H9 (cell line): ENCODE measurements at regions not wholly inside any gene's neighbourhood (a gene's known extent, or its start where the extent isn't known, plus 50 kb on each side); places are given as distances from the start of the nearest gene placed in this dataset.

Experiments
- DNase-seq: peaks from one replicate; pipeline ENCODE4 v3.0.0-alpha.2; 2017
- H2AFZ ChIP-seq: one replicate; pipeline ENCODE4 v1.6.1; 2013; ENCODE audit warnings: mild to moderate bottlenecking, low read length, control low read depth, moderate library complexity
- H2AK5ac ChIP-seq: 2 replicates; pipeline ENCODE4 v1.6.1; 2013; ENCODE audit warnings: low read length, control low read depth, mixed read lengths; ENCODE audit not compliant: insufficient read length
- H2BK120ac ChIP-seq: one replicate; pipeline ENCODE4 v1.6.1; 2013; ENCODE audit warnings: low read depth, mild to moderate bottlenecking, low read length, control low read depth, inconsistent platforms; ENCODE audit not compliant: poor library complexity, severe bottlenecking
- H2BK12ac ChIP-seq: 2 replicates; pipeline ENCODE4 v1.6.1; 2013; ENCODE audit warnings: low read length, control low read depth, mixed read lengths, low read depth; ENCODE audit not compliant: insufficient read length
- H2BK15ac ChIP-seq: 2 replicates; pipeline ENCODE4 v1.6.1; 2013; ENCODE audit warnings: low read depth, low read length, control low read depth
- H2BK20ac ChIP-seq: one replicate; pipeline ENCODE4 v1.6.1; 2013; ENCODE audit warnings: low read depth, mild to moderate bottlenecking, low read length, control low read depth, inconsistent platforms; ENCODE audit not compliant: poor library complexity, severe bottlenecking
- H2BK5ac ChIP-seq: 2 replicates; pipeline ENCODE4 v1.6.1; 2013; ENCODE audit warnings: low read length, control low read depth, mixed read lengths; ENCODE audit not compliant: insufficient read length
- H3K14ac ChIP-seq: 2 replicates; pipeline ENCODE4 v1.6.1; 2013; ENCODE audit warnings: low read length, control low read depth; ENCODE audit not compliant: insufficient read depth
- H3K18ac ChIP-seq: 2 replicates; pipeline ENCODE4 v1.6.1; 2013; ENCODE audit warnings: low read depth, mild to moderate bottlenecking, mixed read lengths, low read length, control low read depth; ENCODE audit not compliant: insufficient read length
- H3K23ac ChIP-seq: 2 replicates; pipeline ENCODE4 v1.6.1; 2013; ENCODE audit warnings: low read length, control low read depth, mixed read lengths, low read depth; ENCODE audit not compliant: insufficient read length
- H3K23me2 ChIP-seq: 2 replicates; pipeline ENCODE4 v1.6.1; 2013; ENCODE audit warnings: low read depth, mild to moderate bottlenecking, mixed read lengths, low read length, control low read depth; ENCODE audit not compliant: insufficient read length, poor library complexity, severe bottlenecking
- H3K27ac ChIP-seq: 2 replicates; pipeline ENCODE4 v1.5.1; 2013; ENCODE audit warnings: low read length, control low read depth, mixed read lengths, low read depth; ENCODE audit not compliant: insufficient read length
- H3K27me3 ChIP-seq: 2 replicates; pipeline ENCODE4 v1.6.1; 2013; ENCODE audit warnings: low read length, control low read depth, inconsistent platforms; ENCODE audit not compliant: insufficient read depth
- H3K4ac ChIP-seq: 2 replicates; pipeline ENCODE4 v1.6.1; 2013; ENCODE audit warnings: low read depth, mild to moderate bottlenecking, control low read depth, inconsistent platforms, low read length, moderate library complexity
- H3K4me1 ChIP-seq: 2 replicates; pipeline ENCODE4 v1.6.1; 2013; ENCODE audit warnings: low read length, control low read depth, inconsistent platforms; ENCODE audit not compliant: insufficient read depth
- H3K4me2 ChIP-seq: 2 replicates; pipeline ENCODE4 v1.6.1; 2013; ENCODE audit warnings: low read length, control low read depth, mixed read lengths; ENCODE audit not compliant: insufficient read length, insufficient read depth
- H3K56ac ChIP-seq: 2 replicates; pipeline ENCODE4 v1.6.1; 2013; ENCODE audit warnings: low read depth, mild to moderate bottlenecking, mixed read lengths, low read length, control low read depth; ENCODE audit not compliant: insufficient read length
- H3K79me1 ChIP-seq: 2 replicates; pipeline ENCODE4 v1.6.1; 2013; ENCODE audit warnings: low read depth, mild to moderate bottlenecking, moderate library complexity, low read length, control low read depth, inconsistent platforms; ENCODE audit not compliant: insufficient read depth, poor library complexity, severe bottlenecking
- H3K79me2 ChIP-seq: 2 replicates; pipeline ENCODE4 v1.6.1; 2013; ENCODE audit warnings: low read length, control low read depth, inconsistent platforms; ENCODE audit not compliant: insufficient read depth
- H3K9ac ChIP-seq: 2 replicates; pipeline ENCODE4 v1.6.1; 2013; ENCODE audit warnings: low read length, control low read depth, mixed read lengths; ENCODE audit not compliant: insufficient read length; ENCODE audit errors: extremely low read depth
- H3K9me3 ChIP-seq: one replicate; pipeline ENCODE4 v1.6.1; 2013; ENCODE audit warnings: low read depth, low read length, inconsistent platforms; ENCODE audit not compliant: control insufficient read depth
- H3T11ph ChIP-seq: one replicate; pipeline ENCODE4 v1.6.1; 2013; ENCODE audit warnings: mild to moderate bottlenecking, low read length, control low read depth, inconsistent platforms
- H4K20me1 ChIP-seq: one replicate; pipeline ENCODE4 v1.6.1; 2013; ENCODE audit not compliant: control insufficient read depth, insufficient read length, insufficient read depth
- H4K5ac ChIP-seq: 2 replicates; pipeline ENCODE4 v1.6.1; 2013; ENCODE audit warnings: low read depth, mild to moderate bottlenecking, mixed read lengths, low read length, control low read depth; ENCODE audit not compliant: insufficient read length
- H4K8ac ChIP-seq: replicated peaks from 2 replicates; pipeline ENCODE4 v1.6.1; 2013; ENCODE audit warnings: low read length, control low read depth, mixed read lengths, low read depth; ENCODE audit not compliant: insufficient read length
- H4K91ac ChIP-seq: 2 replicates; pipeline ENCODE4 v1.6.1; 2013; ENCODE audit warnings: low read depth, mild to moderate bottlenecking, moderate library complexity, mixed read lengths, low read length, control low read depth; ENCODE audit not compliant: insufficient read length
- H3K27ac Mint-ChIP-seq, 3 experiments: 2 replicates in 2 of 3; 3 replicates in 1 of 3; pipeline ENCODE4 v1.8.0; 2020 to 2021; ENCODE audit warnings: mixed read lengths in 3 of 3, mild to moderate bottlenecking in 1 of 3, moderate library complexity in 1 of 3
- H3K27me3 Mint-ChIP-seq: 2 replicates; pipeline ENCODE4 v1.8.0; 2021; ENCODE audit warnings: low read depth, mild to moderate bottlenecking, moderate library complexity, mixed read lengths
- H3K36me3 Mint-ChIP-seq, 3 experiments: 2 replicates in 2 of 3; 3 replicates in 1 of 3; pipeline ENCODE4 v1.8.0; 2020 to 2021; ENCODE audit warnings: low read depth in 3 of 3, mixed read lengths in 3 of 3; ENCODE audit not compliant: insufficient read depth in 1 of 3
- H3K4me1 Mint-ChIP-seq, 2 experiments: 2 replicates each; pipeline ENCODE4 v1.8.0; 2020; ENCODE audit warnings: mixed read lengths in 2 of 2
- H3K4me3 Mint-ChIP-seq, 2 experiments: 2 replicates in 1 of 2; 3 replicates in 1 of 2; pipeline ENCODE4 v1.8.0; 2020 to 2021; ENCODE audit warnings: mild to moderate bottlenecking in 2 of 2, mixed read lengths in 2 of 2, moderate library complexity in 1 of 2
- H3K9me3 Mint-ChIP-seq, 2 experiments: 2 replicates in 1 of 2; 3 replicates in 1 of 2; pipeline ENCODE4 v1.8.0; 2020; ENCODE audit warnings: mild to moderate bottlenecking in 2 of 2, mixed read lengths in 2 of 2, moderate library complexity in 1 of 2
- CTCF ChIP-seq: fragments of 200-600 bp; sonication (generic); conservative IDR thresholded peaks from 3 replicates; pipeline ENCODE4 v1.8.0; 2021; ENCODE audit warnings: antibody characterized with exemption, mild to moderate bottlenecking
- WGBS: extraction: QIAGEN DNeasy Blood & Tissue Kit; methylation state at CpG from one replicate; pipeline ENCODE4 v1.1.7; 2013; ENCODE audit warnings: missing lambda C conversion rate, low lambda C conversion rate, mixed read lengths; ENCODE audit not compliant: insufficient read length; ENCODE audit errors: extremely low coverage; 5-methylcytosine and 5-hydroxymethylcytosine counted together

DNA sequence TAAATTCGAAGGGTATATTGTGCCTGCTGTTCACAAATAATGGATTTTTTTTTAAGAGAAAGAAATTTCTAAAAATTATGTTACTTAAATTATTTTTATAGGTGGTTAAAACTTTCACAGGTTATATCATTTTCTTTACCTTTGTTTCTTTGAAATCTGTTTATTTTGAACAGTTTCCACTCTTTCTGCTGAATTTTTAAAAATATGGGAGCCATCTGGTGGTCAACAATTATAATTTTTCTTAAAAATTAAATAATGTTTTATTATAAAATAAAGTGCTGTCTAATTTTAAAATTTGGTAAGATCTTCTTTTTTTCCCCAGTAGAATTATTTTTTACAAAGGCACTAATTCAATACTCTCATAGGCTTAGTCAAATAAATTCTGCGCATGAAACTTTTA is 263.9 kb downstream of the ETV1 start:
- no peak overlapping the region for H3K4me3 Mint-ChIP-seq
- Histone ChIP-seq H3K18ac (no peak overlapping the region), H4K5ac (no peak overlapping the region), H3T11ph (no peak overlapping the region), H3K79me2 (no peaks in the 10 kb centered on the region; the same call in 1 of the 2 replicates), H3K14ac (no peak overlapping the region), H3K9ac (no peak overlapping the region), H3K23ac (no peak overlapping the region), H4K20me1 (no peaks in the 10 kb centered on the region), H3K4me1 (no peaks in the 10 kb centered on the region), H3K9me3 (no peaks in the 10 kb centered on the region), H3K23me2 (no peaks in the 10 kb centered on the region), H2AK5ac (no peak overlapping the region), H2AFZ (no peak overlapping the region), H3K79me1 (peaks cover 2% of the 10 kb centered on the region), H2BK120ac (no peak overlapping the region), H3K4me2 (no peak overlapping the region), H3K27ac (no peak overlapping the region), H2BK12ac (no peak overlapping the region), H3K4ac (no peak overlapping the region), H2BK20ac (no peak overlapping the region), H2BK15ac (no peak overlapping the region), H4K8ac (no peak overlapping the region), H2BK5ac (no peak overlapping the region), H4K91ac (no peak overlapping the region), H3K56ac (no peak overlapping the region), H3K27me3 (no peaks in the 10 kb centered on the region)
- H3K36me3 Mint-ChIP-seq, result peaks cover 6 to 14% (median 8%) of the 10 kb centered on the region in 3 experiments; a peak in 6 of 7 replicates
- peaks cover 4 to 12% of the 10 kb centered on the region in 2 experiments; a peak in 4 of 5 replicates for H3K9me3 Mint-ChIP-seq
- no peak overlapping the region for H3K27ac Mint-ChIP-seq
- peaks cover 0 to 6% of the 10 kb centered on the region in 2 experiments; a peak in 2 of 4 replicates for H3K4me1 Mint-ChIP-seq
- no peak for DNase-seq
- TF ChIP-seq CTCF, result peak; percentile 30; the same call in 2 of the 3 replicates
- no CpG with 5 or more reads among the region's 2 CpGs for WGBS
- no peaks in the 10 kb centered on the region for H3K27me3 Mint-ChIP-seq
